HCT116 (cell line): ENCODE measurements at regions not wholly inside any gene's neighbourhood (a gene's known extent, or its start where the extent isn't known, plus 50 kb on each side); places are given as distances from the start of the nearest gene placed in this dataset.

ENCODE experiments used
- ATAC-seq: fragments of 200-7000 bp; cut with Tn5 transposase; 2 replicates; pipeline ENCODE4 v1.9.1; 2020; ENCODE audit warnings: mild to moderate bottlenecking, moderate library complexity
- BruUV-seq: library from RNA; stranded (reverse); fragments of 400-500 nt; replicated peaks from 2 replicates; lab custom pipeline; 2021; lab: Mats Ljungman, UMichigan
- CTCF ChIA-PET: fragments of 300-600 bp; sonication (Branson Sonifier 250); formaldehyde crosslinking; loops from one replicate; lab custom pipeline; 2021; ENCODE audit warnings: antibody characterized with exemption; lab: Charles Lee
- POLR2A ChIA-PET: fragments of 300-600, 350-600 bp; sonication (Branson Sonifier 250); formaldehyde crosslinking; loops from one replicate; lab custom pipeline; 2021; ENCODE audit warnings: antibody characterized with exemption; lab: Charles Lee
- RAD21 ChIA-PET, 2 experiments: fragments of 300-600 bp; sonication (Branson Sonifier 250); formaldehyde crosslinking; loops; one replicate each; lab custom pipeline; 2023; ENCODE audit warnings: low total read pairs in 2 of 2; ENCODE audit not compliant: uncharacterized antibody in 2 of 2, unreplicated experiment in 2 of 2, low non-redundant PET in 1 of 2; lab: Charles Lee
- DNase-seq: peaks from one replicate; pipeline ENCODE4 v3.0.0-alpha.2; 2010; ENCODE audit warnings: low read depth, low spot score
- H2AFZ ChIP-seq: fragments of 200-600 bp; shearing (Covaris generic), sonication (generic); 2 replicates; pipeline ENCODE4 v1.6.1; 2017; ENCODE audit warnings: low read depth, mixed run types, mixed read lengths, antibody characterized with exemption, low read length; ENCODE audit not compliant: poor library complexity, severe bottlenecking
- H3K27ac ChIP-seq: 2 replicates; pipeline ENCODE4 v1.5.1; 2012; ENCODE audit warnings: low read depth, low read length
- H3K27me3 ChIP-seq: fragments of 200-600 bp; sonication (generic); 2 replicates; pipeline ENCODE4 v1.6.1; 2016; ENCODE audit warnings: mixed run types, low read length, mixed read lengths; ENCODE audit not compliant: insufficient read depth
- H3K36me3 ChIP-seq, 2 experiments: fragments of 200-500 bp in 1 of 2; fragments of 200-600 bp in 1 of 2; sonication (Bioruptor generic) in 1 of 2; sonication (generic) in 1 of 2; 2 replicates each; pipeline versions ENCODE4 v1.5.1 to v1.6.1; 2014 to 2016; ENCODE audit warnings: low read length in 2 of 2, inconsistent platforms in 1 of 2, mixed read lengths in 1 of 2, mixed run types in 1 of 2; ENCODE audit not compliant: insufficient read depth in 2 of 2, control insufficient read depth in 1 of 2
- H3K4me1 ChIP-seq, 2 experiments: fragments of 200-600 bp in 1 of 2; sonication (generic) in 1 of 2; 2 replicates each; pipeline versions ENCODE4 v1.5.1 to v1.6.1; 2012 to 2017; ENCODE audit warnings: low read length in 2 of 2, inconsistent platforms in 1 of 2, mild to moderate bottlenecking in 1 of 2, mixed read lengths in 1 of 2, mixed run types in 1 of 2, moderate library complexity in 1 of 2; ENCODE audit not compliant: insufficient read depth in 2 of 2, control insufficient read depth in 1 of 2
- H3K4me2 ChIP-seq: fragments of 200-600 bp; sonication (generic); 2 replicates; pipeline ENCODE4 v1.6.1; 2017; ENCODE audit warnings: mixed run types, low read length, mixed read lengths
- H3K4me3 ChIP-seq, 2 experiments: fragments of 200-600 bp in 1 of 2; sonication (generic) in 1 of 2; replicated peaks in 1 of 2; 2 replicates each; pipeline ENCODE4 v1.5.1; 2011 to 2016; ENCODE audit warnings: low read length in 2 of 2, control low read depth in 1 of 2, low read depth in 1 of 2, mild to moderate bottlenecking in 1 of 2, mixed read lengths in 1 of 2, mixed run types in 1 of 2
- H3K79me2 ChIP-seq: fragments of 200-600 bp; sonication (generic); 2 replicates; pipeline ENCODE4 v1.6.1; 2017; ENCODE audit warnings: mild to moderate bottlenecking, mixed run types, low read length, moderate library complexity, mixed read lengths; ENCODE audit not compliant: insufficient read depth
- H3K9ac ChIP-seq: fragments of 200-600 bp; sonication (generic); 2 replicates; pipeline ENCODE4 v1.6.1; 2016; ENCODE audit warnings: low read length, mixed read lengths
- H3K9me2 ChIP-seq: fragments of 200-600 bp; sonication (generic), shearing (Covaris generic); 2 replicates; pipeline ENCODE4 v1.6.1; 2017; ENCODE audit warnings: mixed run types, mild to moderate bottlenecking, moderate library complexity; ENCODE audit not compliant: insufficient read depth
- H3K9me3 ChIP-seq, 2 experiments: fragments of 200-500 bp in 1 of 2; fragments of 200-600 bp in 1 of 2; sonication (Bioruptor generic) in 1 of 2; sonication (generic) in 1 of 2; 2 replicates each; pipeline ENCODE4 v1.6.1; 2014 to 2017; ENCODE audit warnings: low read length in 2 of 2, mixed read lengths in 2 of 2, inconsistent platforms in 1 of 2, low read depth in 1 of 2, mild to moderate bottlenecking in 1 of 2, mixed run types in 1 of 2, moderate library complexity in 1 of 2; ENCODE audit not compliant: control insufficient read depth in 1 of 2, insufficient read depth in 1 of 2
- H4K20me1 ChIP-seq: fragments of 200-600 bp; sonication (generic), shearing (Covaris generic); 2 replicates; pipeline ENCODE4 v1.6.1; 2017; ENCODE audit warnings: mixed run types, mild to moderate bottlenecking, moderate library complexity; ENCODE audit not compliant: insufficient read depth
- CBX3 ChIP-seq: IDR thresholded peaks from 2 replicates; pipeline ENCODE4 v1.6.1; 2012; ENCODE audit warnings: low read depth
- CEBPB ChIP-seq: IDR thresholded peaks from 2 replicates; pipeline ENCODE4 v1.6.1; 2012; ENCODE audit warnings: low read depth
- EZH2phosphoT487 ChIP-seq: fragments of 200-600 bp; IDR thresholded peaks from 2 replicates; pipeline ENCODE4 v1.6.1; 2018; ENCODE audit warnings: antibody characterized with exemption, borderline replicate concordance
- FOSL1 ChIP-seq: IDR thresholded peaks from 2 replicates; pipeline ENCODE4 v1.6.1; 2012; ENCODE audit warnings: low read depth
- JUND ChIP-seq: IDR thresholded peaks from 2 replicates; pipeline ENCODE4 v1.6.1; 2012
- RAD21 ChIP-seq: IDR thresholded peaks from 2 replicates; pipeline ENCODE4 v1.6.1; 2012; ENCODE audit warnings: low read depth, mild to moderate bottlenecking
- SIN3A ChIP-seq: IDR thresholded peaks from 2 replicates; pipeline ENCODE4 v1.6.1; 2012; ENCODE audit warnings: low read depth
- SRF ChIP-seq: IDR thresholded peaks from 2 replicates; pipeline ENCODE4 v1.6.1; 2012; ENCODE audit warnings: low read depth
- ZFX ChIP-seq: fragments of 450-650 bp; IDR thresholded peaks from 2 replicates; pipeline ENCODE4 v1.6.1; 2017
- ZNF274 ChIP-seq: fragments of 200-500 bp; sonication (Bioruptor generic); IDR thresholded peaks from 2 replicates; pipeline ENCODE4 v1.6.1; 2014; ENCODE audit warnings: mild to moderate bottlenecking, low read depth, low read length, inconsistent platforms
- intact Hi-C: fragments of 100-400 bp; cut with micrococcal nuclease; formaldehyde crosslinking; loops from 2 replicates; pipeline ENCODE4 v1.10.0; 2022
- TF ChIP-seq, protein P1 (sequence below), 3 experiments: fragments of 200-600 bp in 1 of 3; sonication (generic) in 1 of 3; IDR thresholded peaks in 2 of 3; conservative IDR thresholded peaks in 1 of 3; 2 replicates each; pipeline ENCODE4 v1.5.1; 2012 to 2017; ENCODE audit warnings: low read depth in 2 of 3, low read length in 2 of 3, antibody characterized with exemption in 1 of 3, borderline replicate concordance in 1 of 3, control low read depth in 1 of 3, mild to moderate bottlenecking in 1 of 3, mixed read lengths in 1 of 3, mixed run types in 1 of 3, moderate library complexity in 1 of 3; ENCODE audit not compliant: insufficient read depth in 1 of 3

DNA sequence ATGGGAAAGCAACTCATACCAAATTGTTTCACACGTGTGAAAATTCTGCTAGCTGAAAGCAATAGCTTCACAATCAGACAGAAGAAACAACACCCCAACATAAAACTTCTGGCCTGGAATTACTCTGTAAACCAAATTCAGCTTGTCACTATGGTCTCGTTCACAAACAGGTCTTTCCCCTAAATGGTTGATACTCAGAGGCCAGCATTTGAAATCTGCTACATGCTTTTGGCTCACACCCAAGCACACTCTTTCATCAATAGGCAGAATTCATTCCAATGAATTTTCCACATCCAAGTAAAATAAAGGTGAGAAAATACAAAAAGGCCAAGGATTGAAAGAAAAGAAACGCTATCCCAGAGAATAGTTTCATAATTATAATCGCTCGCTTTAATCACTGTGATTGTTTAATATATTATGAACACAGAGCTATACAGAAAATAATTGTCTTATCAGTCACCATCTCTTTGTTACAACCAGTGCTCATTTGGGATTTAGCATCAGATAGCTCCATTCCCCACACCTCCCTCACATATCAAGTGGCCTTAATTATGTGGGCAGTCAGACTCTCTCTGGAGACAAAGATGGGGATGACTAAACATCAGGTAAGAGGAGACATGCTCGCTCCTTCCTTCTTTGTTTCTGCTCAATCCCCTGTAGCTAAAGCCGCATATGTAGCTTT lies 503.8 kb upstream of the ARRDC4 start:
- Histone ChIP-seq H3K27ac (no peak overlapping the region), H3K4me1 (no peaks in the 10 kb centered on the region), H3K9ac (no peak overlapping the region), H4K20me1 (no peaks in the 10 kb centered on the region), H3K4me3 (no peak overlapping the region), H2AFZ (no peak overlapping the region), H3K36me3 (no peaks in the 10 kb centered on the region), H3K9me3 (peaks cover 0 to 3% of the 10 kb centered on the region in 2 experiments; a peak in 1 of 4 replicates), H3K27me3 (no peaks in the 10 kb centered on the region), H3K9me2 (no peaks in the 10 kb centered on the region), H3K4me2 (no peak overlapping the region), H3K79me2 (no peaks in the 10 kb centered on the region)
- RAD21 ChIA-PET, result no interaction called here
- intact Hi-C loops, result no loop called here
- ATAC-seq (no peak), DNase-seq (no peak)
- POLR2A ChIA-PET, result no interaction called here
- TF ChIP-seq ZNF274, result no peak
- TF ChIP-seq EZH2phosphoT487, result no peak
- TF ChIP-seq ZFX, result no peak
- no peak for TF ChIP-seq RAD21
- CTCF ChIA-PET, result no interaction called here
- no TSS peak for BruUV-seq

DNA sequence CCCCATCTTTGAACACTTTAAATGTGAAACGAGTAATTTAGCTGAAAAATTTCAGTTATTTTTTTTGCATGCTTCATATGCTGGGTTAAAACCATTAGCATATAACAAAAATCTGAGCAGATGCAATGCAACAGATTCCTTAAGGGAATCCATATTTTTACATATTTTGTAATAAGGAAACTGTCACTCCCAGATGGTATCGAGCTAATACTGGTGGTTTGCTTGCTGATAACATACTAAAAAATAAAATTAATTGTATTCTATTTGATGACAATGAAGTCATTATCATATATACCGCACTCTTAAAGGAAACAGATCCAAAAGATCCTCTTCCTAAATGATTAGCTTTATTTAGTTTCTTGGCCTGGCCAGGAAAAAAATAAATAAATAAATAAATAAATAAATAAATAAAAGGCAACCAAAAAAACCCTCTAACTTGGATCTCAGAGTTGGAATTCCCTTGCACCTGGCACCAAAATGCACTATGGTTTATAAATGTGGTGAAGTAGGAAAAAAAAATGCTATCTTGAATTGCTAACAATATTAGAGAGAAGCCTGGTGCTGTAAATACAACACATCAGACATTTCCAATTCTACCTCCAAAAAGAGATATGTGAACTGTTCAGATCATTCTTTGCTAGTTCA lies 503.2 kb upstream of the ARRDC4 start:
- no peak overlapping the region for H3K9ac ChIP-seq
- H2AFZ ChIP-seq, result no peak overlapping the region
- H3K27ac ChIP-seq, result no peak overlapping the region
- DNase-seq, result no peak
- no peaks in the 10 kb centered on the region for H3K4me1 ChIP-seq
- H3K4me2 ChIP-seq, result no peak overlapping the region
- CTCF ChIA-PET, result no interaction called here
- H3K4me3 ChIP-seq, result no peak overlapping the region
- RAD21 ChIA-PET, result no interaction called here
- no peak for TF ChIP-seq CBX3
- TF ChIP-seq ZFX, result no peak
- no peak for TF ChIP-seq ZNF274
- TF ChIP-seq EZH2phosphoT487, result no peak
- no peak for TF ChIP-seq SIN3A
- no peak for TF ChIP-seq FOSL1
- no peak for TF ChIP-seq SRF
- TF ChIP-seq CEBPB, result no peak
- TF ChIP-seq, protein P1, sequence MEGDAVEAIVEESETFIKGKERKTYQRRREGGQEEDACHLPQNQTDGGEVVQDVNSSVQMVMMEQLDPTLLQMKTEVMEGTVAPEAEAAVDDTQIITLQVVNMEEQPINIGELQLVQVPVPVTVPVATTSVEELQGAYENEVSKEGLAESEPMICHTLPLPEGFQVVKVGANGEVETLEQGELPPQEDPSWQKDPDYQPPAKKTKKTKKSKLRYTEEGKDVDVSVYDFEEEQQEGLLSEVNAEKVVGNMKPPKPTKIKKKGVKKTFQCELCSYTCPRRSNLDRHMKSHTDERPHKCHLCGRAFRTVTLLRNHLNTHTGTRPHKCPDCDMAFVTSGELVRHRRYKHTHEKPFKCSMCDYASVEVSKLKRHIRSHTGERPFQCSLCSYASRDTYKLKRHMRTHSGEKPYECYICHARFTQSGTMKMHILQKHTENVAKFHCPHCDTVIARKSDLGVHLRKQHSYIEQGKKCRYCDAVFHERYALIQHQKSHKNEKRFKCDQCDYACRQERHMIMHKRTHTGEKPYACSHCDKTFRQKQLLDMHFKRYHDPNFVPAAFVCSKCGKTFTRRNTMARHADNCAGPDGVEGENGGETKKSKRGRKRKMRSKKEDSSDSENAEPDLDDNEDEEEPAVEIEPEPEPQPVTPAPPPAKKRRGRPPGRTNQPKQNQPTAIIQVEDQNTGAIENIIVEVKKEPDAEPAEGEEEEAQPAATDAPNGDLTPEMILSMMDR (IDR thresholded peaks at IDR 0.05 in 2 of 3, conservative IDR thresholded peaks at IDR 0.05 in 1 of 3; ENCODE audit: borderline replicate concordance in 1 of 3, insufficient read depth in 1 of 3, low read depth in 2 of 3, low read length in 2 of 3), result no peak
- no peak for TF ChIP-seq JUND
- POLR2A ChIA-PET, result no interaction called here
- intact Hi-C loops, result no loop called here
- peaks cover 0 to 3% of the 10 kb centered on the region in 2 experiments; a peak in 1 of 4 replicates for H3K9me3 ChIP-seq
- no peak for ATAC-seq
- no TSS peak for BruUV-seq
- no peaks in the 10 kb centered on the region for H4K20me1 ChIP-seq
- H3K36me3 ChIP-seq, result no peaks in the 10 kb centered on the region
- H3K27me3 ChIP-seq, result no peaks in the 10 kb centered on the region
- no peaks in the 10 kb centered on the region for H3K79me2 ChIP-seq
- no peaks in the 10 kb centered on the region for H3K9me2 ChIP-seq
